ENCODE measurements at regions not wholly inside any gene's neighbourhood (a gene's known extent, or its start where the extent isn't known, plus 50 kb on each side); places are given as distances from the start of the nearest gene placed in this dataset.

GRCh38 chr12:68102163-68102562 is 57.4 kb downstream of the IFNG start:
- TF ChIP-seq CTCF (conservative IDR thresholded peaks at IDR 0.05 in 1 of 2, IDR thresholded peaks at IDR 0.05 in 1 of 2; ENCODE audit: extremely low read depth in 1 of 2, insufficient read depth in 1 of 2, low read depth in 1 of 2, low read length in 2 of 2) (no peak), EZH2 (IDR thresholded peaks at IDR 0.05; ENCODE audit: borderline replicate concordance, low read length) (no peak)

All from mammary epithelial cell (primary cell).